NCI-H82 treated with DMSO at 0.1 percent for 48 hours (cell line): ENCODE measurements at regions not wholly inside any gene's neighbourhood (a gene's known extent, or its start where the extent isn't known, plus 50 kb on each side); places are given as distances from the start of the nearest gene placed in this dataset.
A peak's percentile ranks its signal among the peaks of the same experiment; 100 is the strongest.
"Not testable (repeated sequence)": the region's sequence is repeated elsewhere in the genome, so short reads cannot be mapped to it uniquely, and the experiment has no call there.

Experiments
- DNase-seq: peaks from one replicate; lab custom pipeline; 2025; ENCODE audit not compliant: unreplicated experiment; lab: John Stamatoyannopoulos, UW

- not testable (repeated sequence) for DNase-seq
Observed at GRCh38 chr1:120941066-120941465, 51.5 kb downstream of the PPIAL4A start.

- not testable (repeated sequence) for DNase-seq
Observed at GRCh38 chr1:120941836-120942217, 52.3 kb downstream of the PPIAL4A start.

- DNase-seq, result peak; percentile 82
Observed at GRCh38 chr1:120942218-120942944, 52.8 kb downstream of the PPIAL4A start.

- DNase-seq, result not testable (repeated sequence)
Observed at GRCh38 chr1:120942945-120943319, 53.4 kb downstream of the PPIAL4A start.

GRCh38 chr1:120944691-120945090 lies 55.1 kb downstream of the PPIAL4A start:
- DNase-seq, result not testable (repeated sequence)

GRCh38 chr1:120945122-120945521 lies 55.6 kb downstream of the PPIAL4A start:
- DNase-seq, result not testable (repeated sequence)

- DNase-seq, result not testable (repeated sequence)
Observed at GRCh38 chr1:120947114-120947513, 57.5 kb downstream of the PPIAL4A start.

- not testable (repeated sequence) for DNase-seq
Observed at GRCh38 chr1:120949724-120950123, 60.2 kb downstream of the PPIAL4A start.

GRCh38 chr1:120950633-120951032 lies 61.1 kb downstream of the PPIAL4A start:
- not testable (repeated sequence) for DNase-seq

- DNase-seq, result not testable (repeated sequence)
Observed at GRCh38 chr1:120951100-120951499, 61.5 kb downstream of the PPIAL4A start.

GRCh38 chr1:120952207-120952870 lies 62.8 kb downstream of the PPIAL4A start:
- not testable (repeated sequence) for DNase-seq

GRCh38 chr1:120952871-120953265 lies 63.3 kb downstream of the PPIAL4A start:
- DNase-seq, result not testable (repeated sequence)

- no peak for DNase-seq
Observed at GRCh38 chr1:120954736-120955135, 65.2 kb downstream of the PPIAL4A start.

GRCh38 chr1:120955961-120956360 lies 66.4 kb downstream of the PPIAL4A start:
- not testable (repeated sequence) for DNase-seq

GRCh38 chr1:120966018-120966417 lies 76.4 kb downstream of the PPIAL4A start:
- DNase-seq, result not testable (repeated sequence)

- not testable (repeated sequence) for DNase-seq
Observed at GRCh38 chr1:120972863-120973262, 83.3 kb downstream of the PPIAL4A start.

- not testable (repeated sequence) for DNase-seq
Observed at GRCh38 chr1:120973836-120974235, 84.3 kb downstream of the PPIAL4A start.

- DNase-seq, result not testable (repeated sequence)
Observed at GRCh38 chr1:120977279-120977678, 87.7 kb downstream of the PPIAL4A start.

- not testable (repeated sequence) for DNase-seq
Observed at GRCh38 chr1:120981489-120982094, 92.0 kb downstream of the PPIAL4A start.

GRCh38 chr1:120994614-120995013 lies 105.0 kb downstream of the PPIAL4A start:
- not testable (repeated sequence) for DNase-seq

- not testable (repeated sequence) for DNase-seq
Observed at GRCh38 chr1:120995025-120995424, 105.5 kb downstream of the PPIAL4A start.
